Endodermal cell (in vitro differentiated cells): ENCODE measurements at regions not wholly inside any gene's neighbourhood (a gene's known extent, or its start where the extent isn't known, plus 50 kb on each side); places are given as distances from the start of the nearest gene placed in this dataset.

ENCODE experiments used
- DNase-seq: peaks from one replicate; pipeline ENCODE4 v3.0.0-alpha.2; 2017
- H3K27ac ChIP-seq: 2 replicates; pipeline ENCODE4 v1.5.1; 2013; ENCODE audit warnings: mild to moderate bottlenecking, low read depth, low read length, moderate library complexity
- H3K27me3 ChIP-seq: 2 replicates; pipeline ENCODE4 v1.6.1; 2013; ENCODE audit warnings: mild to moderate bottlenecking, low read length, moderate library complexity; ENCODE audit not compliant: insufficient read depth, control insufficient read depth, poor library complexity, severe bottlenecking
- H3K36me3 ChIP-seq: 2 replicates; pipeline ENCODE4 v1.7.0; 2013; ENCODE audit warnings: mild to moderate bottlenecking, low read length, moderate library complexity; ENCODE audit not compliant: control insufficient read depth, insufficient read depth
- H3K4me1 ChIP-seq: one replicate; pipeline ENCODE4 v1.7.0; 2013; ENCODE audit warnings: low read length; ENCODE audit not compliant: control insufficient read depth, insufficient read depth
- H3K4me3 ChIP-seq: 2 replicates; pipeline ENCODE4 v1.5.1; 2013; ENCODE audit warnings: mild to moderate bottlenecking, low read length, moderate library complexity
- H3K9ac ChIP-seq: 2 replicates; pipeline ENCODE4 v1.6.1; 2013; ENCODE audit warnings: mild to moderate bottlenecking, low read length, moderate library complexity; ENCODE audit not compliant: poor library complexity, severe bottlenecking; ENCODE audit errors: extremely low read depth
- H3K9me3 ChIP-seq: 2 replicates; pipeline ENCODE4 v1.6.1; 2013; ENCODE audit warnings: mild to moderate bottlenecking, low read length, moderate library complexity; ENCODE audit not compliant: control insufficient read depth
- H3K27ac Mint-ChIP-seq: 2 replicates; pipeline ENCODE4 v1.8.0; 2020; ENCODE audit warnings: mixed read lengths
- H3K27me3 Mint-ChIP-seq: 2 replicates; pipeline ENCODE4 v1.8.0; 2021; ENCODE audit warnings: mild to moderate bottlenecking, mixed read lengths; ENCODE audit not compliant: insufficient read depth
- H3K36me3 Mint-ChIP-seq: 2 replicates; pipeline ENCODE4 v1.8.0; 2020; ENCODE audit warnings: low read depth, mixed read lengths
- H3K4me1 Mint-ChIP-seq: 2 replicates; pipeline ENCODE4 v1.8.0; 2020; ENCODE audit warnings: mixed read lengths
- H3K4me3 Mint-ChIP-seq: 2 replicates; pipeline ENCODE4 v1.8.0; 2020; ENCODE audit warnings: mild to moderate bottlenecking, moderate library complexity, mixed read lengths
- H3K9me3 Mint-ChIP-seq: 2 replicates; pipeline ENCODE4 v1.8.0; 2020; ENCODE audit warnings: mild to moderate bottlenecking, mixed read lengths
- WGBS, 2 experiments: methylation state at CpG; one replicate each; pipeline versions ENCODE4 v1.1.5 to v1.1.7; 2013; ENCODE audit warnings: missing lambda C conversion rate in 2 of 2, mixed read lengths in 1 of 2; ENCODE audit not compliant: insufficient coverage in 1 of 2, insufficient read length in 1 of 2; 5-methylcytosine and 5-hydroxymethylcytosine counted together
- TF ChIP-seq, protein P1 (sequence below): fragments of 200-600 bp; sonication (generic); conservative IDR thresholded peaks from 2 replicates; pipeline ENCODE4 v1.5.0; 2021; ENCODE audit warnings: antibody characterized with exemption, mild to moderate bottlenecking

DNA sequence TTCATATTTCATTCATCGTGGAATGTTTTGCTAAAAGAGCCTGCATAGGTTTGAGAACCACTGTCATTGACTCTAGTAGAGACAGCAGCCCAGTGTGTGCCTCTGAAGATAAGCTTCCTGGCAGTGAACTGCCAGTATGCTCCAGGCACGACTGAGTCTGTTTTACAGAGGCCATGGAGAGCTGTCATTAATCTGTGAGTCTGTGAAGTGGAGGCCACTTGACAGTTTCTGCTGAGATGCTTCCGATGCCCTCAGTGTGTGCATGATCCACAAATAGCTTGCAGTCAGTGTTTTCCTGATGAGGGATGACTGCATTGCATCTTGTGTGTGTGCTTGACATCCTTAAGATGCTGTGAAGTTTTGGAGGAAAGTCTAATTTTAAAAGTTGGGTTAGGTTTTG lies 162.2 kb downstream of the PFKFB3 start:
- TF ChIP-seq, protein P1, sequence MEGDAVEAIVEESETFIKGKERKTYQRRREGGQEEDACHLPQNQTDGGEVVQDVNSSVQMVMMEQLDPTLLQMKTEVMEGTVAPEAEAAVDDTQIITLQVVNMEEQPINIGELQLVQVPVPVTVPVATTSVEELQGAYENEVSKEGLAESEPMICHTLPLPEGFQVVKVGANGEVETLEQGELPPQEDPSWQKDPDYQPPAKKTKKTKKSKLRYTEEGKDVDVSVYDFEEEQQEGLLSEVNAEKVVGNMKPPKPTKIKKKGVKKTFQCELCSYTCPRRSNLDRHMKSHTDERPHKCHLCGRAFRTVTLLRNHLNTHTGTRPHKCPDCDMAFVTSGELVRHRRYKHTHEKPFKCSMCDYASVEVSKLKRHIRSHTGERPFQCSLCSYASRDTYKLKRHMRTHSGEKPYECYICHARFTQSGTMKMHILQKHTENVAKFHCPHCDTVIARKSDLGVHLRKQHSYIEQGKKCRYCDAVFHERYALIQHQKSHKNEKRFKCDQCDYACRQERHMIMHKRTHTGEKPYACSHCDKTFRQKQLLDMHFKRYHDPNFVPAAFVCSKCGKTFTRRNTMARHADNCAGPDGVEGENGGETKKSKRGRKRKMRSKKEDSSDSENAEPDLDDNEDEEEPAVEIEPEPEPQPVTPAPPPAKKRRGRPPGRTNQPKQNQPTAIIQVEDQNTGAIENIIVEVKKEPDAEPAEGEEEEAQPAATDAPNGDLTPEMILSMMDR: no peak
- H3K4me3 ChIP-seq: no peak overlapping the region
- H3K9ac ChIP-seq: no peak overlapping the region
- no peaks in the 10 kb centered on the region for H3K36me3 Mint-ChIP-seq
- H3K27ac Mint-ChIP-seq: no peak overlapping the region
- no peak overlapping the region for H3K4me3 Mint-ChIP-seq
- no peaks in the 10 kb centered on the region for H3K27me3 ChIP-seq
- no peaks in the 10 kb centered on the region for H3K36me3 ChIP-seq
- H3K27ac ChIP-seq: peak overlapping the region; percentile 27
- DNase-seq: no peak
- peaks cover 3% of the 10 kb centered on the region for H3K27me3 Mint-ChIP-seq
- WGBS, 2 experiments: 57 to 82% methylated on average over 3 of the region's 3 CpGs
- H3K9me3 Mint-ChIP-seq: no peaks in the 10 kb centered on the region
- peaks cover 22% of the 10 kb centered on the region for H3K4me1 Mint-ChIP-seq
- peaks cover 59% of the 10 kb centered on the region for H3K9me3 ChIP-seq
- H3K4me1 ChIP-seq: peaks cover 4% of the 10 kb centered on the region

DNA sequence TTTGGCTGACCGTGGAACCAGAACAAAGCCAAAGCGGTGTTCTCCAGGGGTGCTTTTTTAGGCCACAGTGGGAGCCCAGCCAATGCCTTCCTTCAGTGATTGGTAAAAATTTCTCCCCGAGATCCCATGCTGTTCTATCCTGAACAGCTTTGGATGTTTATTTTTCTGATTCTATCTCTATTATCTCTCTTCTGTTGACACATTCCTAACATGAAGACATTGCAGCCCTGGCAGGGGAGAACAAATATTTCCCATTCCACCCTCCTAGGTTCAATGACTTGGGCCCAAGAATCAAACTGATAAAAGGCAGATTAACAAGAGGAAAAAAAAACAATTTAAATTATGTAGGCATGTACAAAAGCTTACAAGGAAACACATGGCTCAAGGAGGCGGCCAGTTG lies 162.7 kb downstream of the PFKFB3 start:
- Mint-ChIP-seq H3K4me1 (peaks cover 22% of the 10 kb centered on the region), H3K27me3 (peaks cover 3% of the 10 kb centered on the region), H3K27ac (peak overlapping the region; percentile 72), H3K36me3 (no peaks in the 10 kb centered on the region), H3K9me3 (no peaks in the 10 kb centered on the region), H3K4me3 (no peak overlapping the region)
- no peak for DNase-seq
- Histone ChIP-seq H3K27me3 (no peaks in the 10 kb centered on the region), H3K4me1 (peaks cover 4% of the 10 kb centered on the region), H3K4me3 (peak overlapping the region; percentile 9), H3K27ac (peak overlapping the region; percentile 27), H3K36me3 (no peaks in the 10 kb centered on the region), H3K9ac (no peak overlapping the region), H3K9me3 (peaks cover 55% of the 10 kb centered on the region)
- 25 to 52% methylated on average over 3 to 4 of the region's 4 CpGs for WGBS, 2 experiments
- TF ChIP-seq, protein P1: no peak
